ENCODE measurements at regions not wholly inside any gene's neighbourhood (a gene's known extent, or its start where the extent isn't known, plus 50 kb on each side); places are given as distances from the start of the nearest gene placed in this dataset.

GRCh38 chr20:48261398-48261910, 476.2 kb upstream of the SULF2 start:
- no peak overlapping the region for H3K27ac ChIP-seq (replicated peaks)
- H3K36me3 ChIP-seq: no peaks in the 10 kb centered on the region
- DNase-seq: no peak
- TF ChIP-seq CTCF (IDR thresholded peaks at IDR 0.05; ENCODE audit: borderline replicate concordance): no peak
- H3K4me1 ChIP-seq: no peaks in the 10 kb centered on the region
- intact Hi-C loops (cut with micrococcal nuclease): no loop called here
- H3K4me3 ChIP-seq: no peak overlapping the region
- peaks cover 15% of the 10 kb centered on the region for H3K9me3 ChIP-seq (replicated peaks)
- H3K27me3 ChIP-seq (ENCODE audit: low read depth): peaks cover 9% of the 10 kb centered on the region

GRCh38 chr20:48260129-48260756, 475.0 kb upstream of the SULF2 start:
- Histone ChIP-seq H3K4me3 (no peak overlapping the region), H3K4me1 (no peaks in the 10 kb centered on the region), H3K9me3 (replicated peaks) (peaks cover 24% of the 10 kb centered on the region), H3K27me3 (ENCODE audit: low read depth) (peaks cover 9% of the 10 kb centered on the region), H3K36me3 (no peaks in the 10 kb centered on the region), H3K27ac (replicated peaks) (no peak overlapping the region)
- no peak for TF ChIP-seq CTCF (IDR thresholded peaks at IDR 0.05; ENCODE audit: borderline replicate concordance)
- peak; percentile 34 for DNase-seq
- intact Hi-C loops (cut with micrococcal nuclease): no loop called here

GRCh38 chr20:48259456-48259855, 474.2 kb upstream of the SULF2 start:
- no peaks in the 10 kb centered on the region for H3K4me1 ChIP-seq
- no peak for DNase-seq
- no peaks in the 10 kb centered on the region for H3K36me3 ChIP-seq
- H3K9me3 ChIP-seq (replicated peaks): peaks cover 27% of the 10 kb centered on the region
- no peak overlapping the region for H3K4me3 ChIP-seq
- no peak overlapping the region for H3K27ac ChIP-seq (replicated peaks)
- intact Hi-C loops (cut with micrococcal nuclease): no loop called here
- TF ChIP-seq CTCF (IDR thresholded peaks at IDR 0.05; ENCODE audit: borderline replicate concordance): no peak
- peaks cover 9% of the 10 kb centered on the region for H3K27me3 ChIP-seq (ENCODE audit: low read depth)

GRCh38 chr20:48257833-48258232, 472.6 kb upstream of the SULF2 start:
- Histone ChIP-seq H3K36me3 (no peaks in the 10 kb centered on the region), H3K4me1 (no peaks in the 10 kb centered on the region), H3K9me3 (replicated peaks) (peaks cover 27% of the 10 kb centered on the region), H3K4me3 (no peak overlapping the region), H3K27ac (replicated peaks) (no peak overlapping the region), H3K27me3 (ENCODE audit: low read depth) (peaks cover 6% of the 10 kb centered on the region)
- DNase-seq: no peak
- intact Hi-C loops (cut with micrococcal nuclease): no loop called here
- TF ChIP-seq CTCF (IDR thresholded peaks at IDR 0.05; ENCODE audit: borderline replicate concordance): no peak

- Histone ChIP-seq H3K4me1 (peaks cover 5% of the 10 kb centered on the region), H3K9me3 (replicated peaks) (no peaks in the 10 kb centered on the region), H3K36me3 (no peaks in the 10 kb centered on the region), H3K4me3 (no peak overlapping the region), H3K27me3 (ENCODE audit: low read depth) (no peaks in the 10 kb centered on the region), H3K27ac (replicated peaks) (no peak overlapping the region)
- TF ChIP-seq CTCF (IDR thresholded peaks at IDR 0.05; ENCODE audit: borderline replicate concordance): no peak
- intact Hi-C loops (cut with micrococcal nuclease): no loop called here
- DNase-seq: no peak
These were observed 462.7 kb upstream of the SULF2 start for GRCh38 chr20:48247961-48248360.
